ENCODE measurements at regions not wholly inside any gene's neighbourhood (a gene's known extent, or its start where the extent isn't known, plus 50 kb on each side); places are given as distances from the start of the nearest gene placed in this dataset.

DNA sequence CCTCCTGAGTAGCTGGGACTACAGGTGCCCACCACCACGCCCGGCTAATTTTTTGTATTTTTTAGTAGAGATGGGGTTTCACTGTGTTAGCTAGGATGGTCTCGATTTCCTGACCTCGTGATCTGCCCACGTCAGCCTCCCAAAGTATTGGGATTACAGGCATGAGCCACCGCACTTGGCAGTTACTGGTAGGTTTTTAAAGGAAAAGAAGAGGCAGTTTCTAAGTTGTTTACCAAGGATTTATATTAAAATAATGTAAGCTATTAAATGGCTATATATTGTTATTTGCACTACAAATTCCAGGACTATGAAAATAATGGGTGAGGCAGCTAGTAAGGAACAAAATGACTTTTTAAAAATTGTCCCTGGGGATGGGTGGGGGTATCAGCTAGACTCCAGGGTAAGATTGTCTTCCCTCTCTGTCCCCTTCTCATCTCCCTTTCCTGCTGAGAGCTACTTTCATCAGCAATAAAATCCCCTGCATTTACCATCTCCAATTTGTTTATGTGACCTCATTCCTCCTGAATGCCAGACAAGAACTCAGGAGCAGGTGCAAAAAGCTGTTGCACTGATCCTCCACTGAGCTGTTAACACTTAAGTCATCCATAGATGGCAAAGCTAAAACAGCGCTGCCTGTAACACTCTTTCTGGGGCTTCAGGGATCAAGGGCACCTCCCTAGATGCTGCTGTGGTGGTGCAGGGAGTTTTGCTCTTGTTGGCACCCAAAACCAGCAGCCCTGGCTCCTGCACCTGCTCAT is 165.2 kb downstream of the ZPLD1 start:
- TF ChIP-seq, protein P1, sequence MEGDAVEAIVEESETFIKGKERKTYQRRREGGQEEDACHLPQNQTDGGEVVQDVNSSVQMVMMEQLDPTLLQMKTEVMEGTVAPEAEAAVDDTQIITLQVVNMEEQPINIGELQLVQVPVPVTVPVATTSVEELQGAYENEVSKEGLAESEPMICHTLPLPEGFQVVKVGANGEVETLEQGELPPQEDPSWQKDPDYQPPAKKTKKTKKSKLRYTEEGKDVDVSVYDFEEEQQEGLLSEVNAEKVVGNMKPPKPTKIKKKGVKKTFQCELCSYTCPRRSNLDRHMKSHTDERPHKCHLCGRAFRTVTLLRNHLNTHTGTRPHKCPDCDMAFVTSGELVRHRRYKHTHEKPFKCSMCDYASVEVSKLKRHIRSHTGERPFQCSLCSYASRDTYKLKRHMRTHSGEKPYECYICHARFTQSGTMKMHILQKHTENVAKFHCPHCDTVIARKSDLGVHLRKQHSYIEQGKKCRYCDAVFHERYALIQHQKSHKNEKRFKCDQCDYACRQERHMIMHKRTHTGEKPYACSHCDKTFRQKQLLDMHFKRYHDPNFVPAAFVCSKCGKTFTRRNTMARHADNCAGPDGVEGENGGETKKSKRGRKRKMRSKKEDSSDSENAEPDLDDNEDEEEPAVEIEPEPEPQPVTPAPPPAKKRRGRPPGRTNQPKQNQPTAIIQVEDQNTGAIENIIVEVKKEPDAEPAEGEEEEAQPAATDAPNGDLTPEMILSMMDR (IDR thresholded peaks at IDR 0.05; ENCODE audit: low read depth, low read length) = no peak
- TF ChIP-seq POLR2A (IDR thresholded peaks at IDR 0.05; ENCODE audit: extremely low read depth, insufficient read length) = no peak

Data from NB4 (cell line).